WTC11 (cell line): ENCODE measurements at regions not wholly inside any gene's neighbourhood (a gene's known extent, or its start where the extent isn't known, plus 50 kb on each side); places are given as distances from the start of the nearest gene placed in this dataset.

Experiments
- ATAC-seq: fragments of 200-7000 bp; cut with Tn5 transposase; 2 replicates; pipeline ENCODE4 v1.10.0; 2021; ENCODE audit warnings: mild to moderate bottlenecking, moderate library complexity
- CTCF ChIA-PET: fragments of 300-600 bp; sonication (Branson Sonifier 250); formaldehyde crosslinking; loops from one replicate; lab custom pipeline; 2021; ENCODE audit warnings: antibody characterized with exemption; lab: Charles Lee
- POLR2A ChIA-PET: fragments of 350-600 bp; sonication (Branson Sonifier 250); formaldehyde crosslinking; loops from one replicate; lab custom pipeline; 2021; ENCODE audit warnings: antibody characterized with exemption; lab: Charles Lee
- DNase-seq: peaks from one replicate; pipeline ENCODE4 v3.0.0; 2021; ENCODE audit warnings: low spot score
- H3K27ac Mint-ChIP-seq: 2 replicates; pipeline ENCODE4 v1.8.0; 2021; ENCODE audit warnings: mixed read lengths
- H3K27me3 Mint-ChIP-seq: 2 replicates; pipeline ENCODE4 v1.8.0; 2021; ENCODE audit warnings: low read depth, mild to moderate bottlenecking, moderate library complexity, mixed read lengths
- H3K36me3 Mint-ChIP-seq: 2 replicates; pipeline ENCODE4 v1.8.0; 2021; ENCODE audit warnings: mixed read lengths
- H3K4me1 Mint-ChIP-seq: 2 replicates; pipeline ENCODE4 v1.8.0; 2022; ENCODE audit warnings: mixed read lengths
- H3K4me3 Mint-ChIP-seq: 2 replicates; pipeline ENCODE4 v1.8.0; 2021; ENCODE audit warnings: mild to moderate bottlenecking, moderate library complexity, mixed read lengths
- H3K9me3 Mint-ChIP-seq: 2 replicates; pipeline ENCODE4 v1.8.0; 2021; ENCODE audit warnings: mixed read lengths
- CREM ChIP-seq: sonication (generic); formaldehyde crosslinking; IDR thresholded peaks from 2 replicates; pipeline ENCODE4 v1.8.1; 2022; ENCODE audit warnings: mild to moderate bottlenecking, missing genetic modification reagents, moderate library complexity
- NFATC4 ChIP-seq: fragments of 250-450 bp; sonication (Bioruptor Pico); IDR thresholded peaks from 2 replicates; pipeline ENCODE4 v1.9.0; 2021; ENCODE audit warnings: mild to moderate bottlenecking
- NR1H2 ChIP-seq: sonication (generic); formaldehyde crosslinking; IDR thresholded peaks from 2 replicates; pipeline ENCODE4 v1.9.0; 2021; ENCODE audit warnings: mild to moderate bottlenecking, moderate library complexity, missing genetic modification reagents
- TF ChIP-seq, protein P1 (sequence below): sonication (generic); formaldehyde crosslinking; IDR thresholded peaks from 2 replicates; pipeline ENCODE4 v1.8.1; 2023; ENCODE audit warnings: mild to moderate bottlenecking, missing genetic modification reagents, borderline replicate concordance
- TF ChIP-seq, protein P2 (sequence below): sonication (generic); formaldehyde crosslinking; IDR thresholded peaks from 2 replicates; pipeline ENCODE4 v1.8.0; 2023; ENCODE audit warnings: missing genetic modification reagents, mild to moderate bottlenecking, borderline replicate concordance
- TF ChIP-seq, protein P3 (sequence below): sonication (generic); formaldehyde crosslinking; IDR thresholded peaks from 2 replicates; pipeline ENCODE4 v1.8.1; 2023; ENCODE audit warnings: mild to moderate bottlenecking, missing genetic modification reagents, moderate library complexity

DNA sequence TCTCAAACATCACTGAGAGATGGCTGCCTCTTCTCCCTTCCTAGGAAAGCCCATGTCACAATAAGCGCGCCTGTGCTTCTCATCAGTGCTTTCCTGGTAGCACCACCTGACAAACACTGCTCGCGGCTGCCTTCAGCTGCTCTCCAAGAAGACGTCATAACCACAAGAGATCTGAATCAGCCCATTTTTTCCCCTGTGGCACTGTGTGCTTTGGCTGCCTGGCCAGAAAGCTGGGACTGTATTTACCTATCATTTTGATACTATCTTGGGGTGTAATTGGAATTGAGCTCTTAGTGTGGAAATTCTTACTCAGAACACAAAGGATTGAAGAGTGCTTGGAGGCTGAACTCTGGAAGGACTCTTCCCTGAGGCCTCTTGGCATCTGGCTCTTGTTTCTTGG, 50.3 kb upstream of the EHF start:
- H3K4me1 Mint-ChIP-seq = no peaks in the 10 kb centered on the region
- TF ChIP-seq, protein P1, sequence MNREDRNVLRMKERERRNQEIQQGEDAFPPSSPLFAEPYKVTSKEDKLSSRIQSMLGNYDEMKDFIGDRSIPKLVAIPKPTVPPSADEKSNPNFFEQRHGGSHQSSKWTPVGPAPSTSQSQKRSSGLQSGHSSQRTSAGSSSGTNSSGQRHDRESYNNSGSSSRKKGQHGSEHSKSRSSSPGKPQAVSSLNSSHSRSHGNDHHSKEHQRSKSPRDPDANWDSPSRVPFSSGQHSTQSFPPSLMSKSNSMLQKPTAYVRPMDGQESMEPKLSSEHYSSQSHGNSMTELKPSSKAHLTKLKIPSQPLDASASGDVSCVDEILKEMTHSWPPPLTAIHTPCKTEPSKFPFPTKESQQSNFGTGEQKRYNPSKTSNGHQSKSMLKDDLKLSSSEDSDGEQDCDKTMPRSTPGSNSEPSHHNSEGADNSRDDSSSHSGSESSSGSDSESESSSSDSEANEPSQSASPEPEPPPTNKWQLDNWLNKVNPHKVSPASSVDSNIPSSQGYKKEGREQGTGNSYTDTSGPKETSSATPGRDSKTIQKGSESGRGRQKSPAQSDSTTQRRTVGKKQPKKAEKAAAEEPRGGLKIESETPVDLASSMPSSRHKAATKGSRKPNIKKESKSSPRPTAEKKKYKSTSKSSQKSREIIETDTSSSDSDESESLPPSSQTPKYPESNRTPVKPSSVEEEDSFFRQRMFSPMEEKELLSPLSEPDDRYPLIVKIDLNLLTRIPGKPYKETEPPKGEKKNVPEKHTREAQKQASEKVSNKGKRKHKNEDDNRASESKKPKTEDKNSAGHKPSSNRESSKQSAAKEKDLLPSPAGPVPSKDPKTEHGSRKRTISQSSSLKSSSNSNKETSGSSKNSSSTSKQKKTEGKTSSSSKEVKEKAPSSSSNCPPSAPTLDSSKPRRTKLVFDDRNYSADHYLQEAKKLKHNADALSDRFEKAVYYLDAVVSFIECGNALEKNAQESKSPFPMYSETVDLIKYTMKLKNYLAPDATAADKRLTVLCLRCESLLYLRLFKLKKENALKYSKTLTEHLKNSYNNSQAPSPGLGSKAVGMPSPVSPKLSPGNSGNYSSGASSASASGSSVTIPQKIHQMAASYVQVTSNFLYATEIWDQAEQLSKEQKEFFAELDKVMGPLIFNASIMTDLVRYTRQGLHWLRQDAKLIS = no peak
- TF ChIP-seq NR1H2 (CRISPR knock-in tag) = no peak
- TF ChIP-seq, protein P2, sequence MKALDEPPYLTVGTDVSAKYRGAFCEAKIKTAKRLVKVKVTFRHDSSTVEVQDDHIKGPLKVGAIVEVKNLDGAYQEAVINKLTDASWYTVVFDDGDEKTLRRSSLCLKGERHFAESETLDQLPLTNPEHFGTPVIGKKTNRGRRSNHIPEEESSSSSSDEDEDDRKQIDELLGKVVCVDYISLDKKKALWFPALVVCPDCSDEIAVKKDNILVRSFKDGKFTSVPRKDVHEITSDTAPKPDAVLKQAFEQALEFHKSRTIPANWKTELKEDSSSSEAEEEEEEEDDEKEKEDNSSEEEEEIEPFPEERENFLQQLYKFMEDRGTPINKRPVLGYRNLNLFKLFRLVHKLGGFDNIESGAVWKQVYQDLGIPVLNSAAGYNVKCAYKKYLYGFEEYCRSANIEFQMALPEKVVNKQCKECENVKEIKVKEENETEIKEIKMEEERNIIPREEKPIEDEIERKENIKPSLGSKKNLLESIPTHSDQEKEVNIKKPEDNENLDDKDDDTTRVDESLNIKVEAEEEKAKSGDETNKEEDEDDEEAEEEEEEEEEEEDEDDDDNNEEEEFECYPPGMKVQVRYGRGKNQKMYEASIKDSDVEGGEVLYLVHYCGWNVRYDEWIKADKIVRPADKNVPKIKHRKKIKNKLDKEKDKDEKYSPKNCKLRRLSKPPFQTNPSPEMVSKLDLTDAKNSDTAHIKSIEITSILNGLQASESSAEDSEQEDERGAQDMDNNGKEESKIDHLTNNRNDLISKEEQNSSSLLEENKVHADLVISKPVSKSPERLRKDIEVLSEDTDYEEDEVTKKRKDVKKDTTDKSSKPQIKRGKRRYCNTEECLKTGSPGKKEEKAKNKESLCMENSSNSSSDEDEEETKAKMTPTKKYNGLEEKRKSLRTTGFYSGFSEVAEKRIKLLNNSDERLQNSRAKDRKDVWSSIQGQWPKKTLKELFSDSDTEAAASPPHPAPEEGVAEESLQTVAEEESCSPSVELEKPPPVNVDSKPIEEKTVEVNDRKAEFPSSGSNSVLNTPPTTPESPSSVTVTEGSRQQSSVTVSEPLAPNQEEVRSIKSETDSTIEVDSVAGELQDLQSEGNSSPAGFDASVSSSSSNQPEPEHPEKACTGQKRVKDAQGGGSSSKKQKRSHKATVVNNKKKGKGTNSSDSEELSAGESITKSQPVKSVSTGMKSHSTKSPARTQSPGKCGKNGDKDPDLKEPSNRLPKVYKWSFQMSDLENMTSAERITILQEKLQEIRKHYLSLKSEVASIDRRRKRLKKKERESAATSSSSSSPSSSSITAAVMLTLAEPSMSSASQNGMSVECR (CRISPR knock-in tag) = no peak
- TF ChIP-seq, protein P3, sequence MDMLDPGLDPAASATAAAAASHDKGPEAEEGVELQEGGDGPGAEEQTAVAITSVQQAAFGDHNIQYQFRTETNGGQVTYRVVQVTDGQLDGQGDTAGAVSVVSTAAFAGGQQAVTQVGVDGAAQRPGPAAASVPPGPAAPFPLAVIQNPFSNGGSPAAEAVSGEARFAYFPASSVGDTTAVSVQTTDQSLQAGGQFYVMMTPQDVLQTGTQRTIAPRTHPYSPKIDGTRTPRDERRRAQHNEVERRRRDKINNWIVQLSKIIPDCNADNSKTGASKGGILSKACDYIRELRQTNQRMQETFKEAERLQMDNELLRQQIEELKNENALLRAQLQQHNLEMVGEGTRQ (CRISPR knock-in tag) = no peak
- no peak for TF ChIP-seq NFATC4 (CRISPR knock-in tag)
- TF ChIP-seq CREM (CRISPR knock-in tag) = no peak
- 0 out of 2 replicates have a peak, but pooled peaks cover 2% of the 10 kb centered on the region for H3K27me3 Mint-ChIP-seq
- no peak overlapping the region for H3K27ac Mint-ChIP-seq
- no peak for DNase-seq
- ChIA-PET POLR2A (no interaction called here), CTCF (no interaction called here)
- no peaks in the 10 kb centered on the region for H3K36me3 Mint-ChIP-seq
- ATAC-seq = no peak
- no peaks in the 10 kb centered on the region for H3K9me3 Mint-ChIP-seq
- no peak overlapping the region for H3K4me3 Mint-ChIP-seq
